Femur (tissue), 1 donor: ENCODE measurements at regions not wholly inside any gene's neighbourhood (a gene's known extent, or its start where the extent isn't known, plus 50 kb on each side); places are given as distances from the start of the nearest gene placed in this dataset.

Source experiments
- DNase-seq: peaks from one replicate; pipeline ENCODE4 v3.0.0-alpha.2; 2017

GRCh38 chr9:115261656-115262081 is 143.7 kb upstream of the TNC start:
- no peak for DNase-seq

DNA sequence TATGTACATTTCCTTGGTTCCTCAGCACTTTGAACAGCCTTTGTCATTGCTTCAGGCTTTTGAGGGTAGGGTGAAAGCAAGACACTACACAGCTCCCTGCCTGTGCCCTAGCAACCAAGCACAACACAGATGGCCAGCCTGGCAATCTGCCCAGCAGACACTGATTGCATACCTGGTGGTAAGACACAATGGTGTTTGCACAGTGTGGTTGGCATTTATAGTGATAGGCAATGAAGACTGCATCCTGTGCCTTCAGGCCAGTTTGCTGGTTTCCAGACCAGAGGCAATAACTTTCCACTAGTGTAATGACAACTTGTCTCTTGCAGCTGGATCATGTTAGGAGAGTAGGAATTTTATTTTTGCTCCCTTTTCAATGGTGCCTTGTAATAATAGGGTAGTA is 144.5 kb upstream of the TNC start:
- peak; percentile 75 for DNase-seq

DNA sequence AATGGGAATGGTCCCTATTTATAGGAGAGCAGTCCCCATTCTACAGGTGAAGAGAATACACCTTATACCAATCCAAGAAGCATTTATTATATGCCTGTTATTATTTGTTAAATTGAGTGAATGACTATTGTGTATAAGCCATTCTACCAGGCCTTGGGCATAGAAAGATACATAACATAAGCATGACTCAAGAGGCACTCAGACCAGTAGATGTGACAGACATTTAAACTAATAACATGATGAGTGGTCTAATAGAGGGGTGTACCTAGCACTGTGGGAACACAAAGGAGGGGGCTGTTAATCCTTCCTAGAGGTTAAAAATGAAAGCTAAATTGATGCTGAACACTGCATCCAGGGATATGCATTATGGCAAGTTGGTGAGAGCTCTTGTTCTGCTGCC is 145.0 kb upstream of the TNC start:
- DNase-seq = no peak

DNA sequence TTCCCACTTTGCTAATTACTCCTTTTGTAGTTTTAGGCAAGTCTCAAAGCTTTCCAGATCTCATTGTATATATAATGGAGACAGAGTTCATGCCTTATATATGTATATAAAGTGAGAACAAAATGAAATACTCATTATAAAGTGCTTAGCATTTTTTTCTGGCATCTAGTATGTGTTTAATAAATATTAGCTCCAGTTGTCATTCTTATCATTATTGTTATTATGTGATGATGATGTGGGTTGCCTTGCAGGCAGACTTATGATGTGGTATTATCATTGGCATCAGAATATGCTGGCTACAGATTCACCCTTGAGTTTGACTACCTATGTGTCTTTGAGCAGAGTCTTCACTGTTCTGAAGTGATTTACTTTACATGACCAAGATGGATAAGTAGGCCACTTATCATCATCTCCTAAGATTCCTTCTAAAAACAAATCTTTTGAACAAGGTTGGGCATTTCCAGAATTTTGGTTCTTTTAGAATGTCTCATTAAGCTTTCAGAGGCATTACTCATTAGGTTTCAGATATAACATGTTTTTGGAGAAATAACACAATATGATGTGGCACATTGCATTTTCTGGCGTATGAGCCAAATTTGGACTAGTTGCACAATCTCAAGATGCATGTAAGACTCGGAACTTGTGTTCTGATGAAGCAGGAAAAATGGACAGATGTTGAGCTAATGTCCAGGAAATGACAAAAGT is 145.6 kb upstream of the TNC start:
- DNase-seq = no peak

DNA sequence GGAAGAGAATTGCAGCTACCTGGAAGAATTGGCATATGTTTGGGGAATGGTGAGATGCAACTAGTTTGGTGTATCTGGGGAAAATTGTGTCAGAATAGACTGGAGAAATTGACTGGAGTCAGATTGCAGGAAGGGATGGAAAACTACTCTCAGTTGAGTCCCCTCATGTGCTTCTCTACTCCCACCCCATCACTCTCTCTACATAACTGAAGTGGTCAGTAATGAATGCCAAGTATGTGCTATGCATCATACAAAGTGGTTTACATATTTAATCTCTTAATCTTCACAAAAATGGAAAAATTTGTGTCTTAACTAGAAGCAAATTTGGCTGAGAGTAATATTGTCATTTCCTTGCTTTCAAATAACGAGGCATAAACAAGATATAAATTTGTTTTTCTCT is 146.4 kb upstream of the TNC start:
- DNase-seq = no peak

DNA sequence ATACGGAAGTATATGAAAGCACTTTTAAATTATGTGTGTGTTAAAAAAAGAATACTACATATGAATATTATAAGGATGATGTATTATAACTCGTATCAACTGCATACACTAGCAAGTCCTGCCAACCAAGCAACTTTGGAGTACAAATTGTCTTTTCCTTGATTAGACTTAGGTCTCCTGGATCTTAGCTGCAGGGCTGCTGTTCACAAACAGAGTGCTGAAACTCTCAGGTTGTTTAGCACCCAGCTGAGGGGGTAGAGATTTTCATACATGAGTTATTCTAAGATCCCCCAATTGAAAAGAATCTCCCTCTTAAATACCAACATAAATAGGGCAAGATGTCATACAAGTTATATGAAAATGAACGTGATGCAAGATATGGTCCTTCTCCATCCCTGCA is 149.8 kb upstream of the TNC start:
- DNase-seq = no peak

- DNase-seq = no peak
These were observed 157.8 kb upstream of the TNC start for GRCh38 chr9:115275753-115276152.

DNA sequence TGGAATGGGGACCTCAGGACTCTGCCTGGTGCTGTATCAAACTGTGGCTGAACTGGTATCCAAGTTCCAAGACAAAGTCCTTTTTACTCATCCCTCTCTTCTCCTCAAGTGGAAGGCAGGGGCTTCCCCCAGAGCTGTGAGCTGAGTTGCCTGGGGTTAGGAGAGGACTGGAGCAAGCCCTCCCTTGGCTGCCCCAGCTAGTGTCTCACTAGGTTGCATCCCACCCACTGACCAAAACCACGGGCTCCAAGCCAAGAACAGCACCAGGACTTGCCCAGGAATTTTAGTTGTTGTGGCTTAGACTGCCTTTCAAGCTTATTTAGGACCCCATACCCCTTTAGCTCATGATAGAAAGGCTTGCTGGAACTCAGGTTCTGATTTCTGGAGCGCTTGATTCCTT is 158.7 kb upstream of the TNC start:
- DNase-seq = no peak

DNA sequence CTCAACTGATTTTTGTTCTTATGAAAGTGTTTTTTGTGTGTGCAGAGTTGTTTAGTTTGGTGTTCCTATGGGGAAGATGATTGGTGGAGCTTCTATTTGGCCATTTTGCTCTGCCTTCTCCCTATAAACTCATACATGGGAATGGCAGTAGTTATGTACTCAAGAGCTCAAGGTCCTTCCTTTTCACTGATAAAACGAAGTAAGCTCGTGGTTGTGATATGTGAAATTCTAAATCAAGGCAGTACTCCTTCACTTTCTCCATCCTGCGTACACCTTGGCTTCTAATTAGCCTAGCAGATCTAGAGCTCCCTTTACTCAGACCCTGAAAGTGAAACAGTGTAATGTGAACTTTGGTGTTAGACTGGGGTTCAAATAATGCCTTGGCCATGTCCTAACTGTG is 159.3 kb upstream of the TNC start:
- DNase-seq = no peak

DNA sequence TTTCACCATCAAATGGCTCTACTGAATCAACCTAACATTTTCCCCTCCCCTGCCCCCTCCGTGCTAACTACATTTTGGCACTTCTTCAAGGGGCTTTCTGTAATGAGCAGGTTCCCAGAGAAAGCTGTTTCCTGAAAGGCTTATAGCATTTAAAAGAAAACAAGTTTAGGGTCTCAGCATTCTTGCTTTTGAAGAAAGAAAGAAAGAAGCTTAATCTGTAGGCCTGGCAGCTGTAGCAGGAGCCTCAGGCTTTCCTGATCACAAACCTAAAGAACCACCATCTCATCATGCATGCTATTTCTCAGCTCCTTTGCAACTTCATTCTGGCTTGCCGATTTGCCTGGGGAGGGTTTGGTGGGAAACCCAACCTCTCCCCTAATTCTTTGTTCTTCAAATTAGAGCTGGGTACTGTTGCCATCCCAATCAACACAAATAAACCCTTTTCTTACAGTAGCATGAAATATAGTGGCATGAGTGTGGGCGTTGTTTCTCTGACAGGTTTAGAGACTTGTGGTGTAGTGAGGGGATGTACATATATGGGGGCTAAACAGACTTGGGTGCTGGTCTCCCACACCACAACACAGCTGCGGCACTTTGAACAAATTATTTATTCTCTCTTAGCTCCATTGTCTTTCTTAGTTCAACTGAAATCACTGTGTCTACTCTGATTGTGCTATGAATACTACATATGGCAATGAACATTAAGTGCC is 160.5 kb upstream of the TNC start:
- no peak for DNase-seq

DNA sequence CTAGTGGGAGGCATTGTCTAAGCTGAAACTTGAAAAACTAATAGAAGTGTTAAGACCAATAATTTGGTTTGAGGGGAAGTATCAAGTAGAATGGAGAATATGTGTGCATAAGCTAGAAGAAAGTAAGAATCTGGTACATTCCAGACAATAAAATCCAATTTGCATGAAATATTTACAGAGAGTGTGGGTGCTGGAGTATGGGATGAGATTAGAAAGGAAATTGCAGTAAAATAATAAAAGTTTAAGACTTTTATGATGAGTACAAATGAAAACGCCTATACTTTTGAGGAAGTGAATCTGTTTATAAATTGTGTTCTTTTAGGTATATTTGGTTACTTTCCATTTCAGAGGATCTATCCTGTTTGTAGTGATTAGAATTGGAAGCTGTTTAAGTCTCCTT is 165.4 kb upstream of the TNC start:
- no peak for DNase-seq

DNA sequence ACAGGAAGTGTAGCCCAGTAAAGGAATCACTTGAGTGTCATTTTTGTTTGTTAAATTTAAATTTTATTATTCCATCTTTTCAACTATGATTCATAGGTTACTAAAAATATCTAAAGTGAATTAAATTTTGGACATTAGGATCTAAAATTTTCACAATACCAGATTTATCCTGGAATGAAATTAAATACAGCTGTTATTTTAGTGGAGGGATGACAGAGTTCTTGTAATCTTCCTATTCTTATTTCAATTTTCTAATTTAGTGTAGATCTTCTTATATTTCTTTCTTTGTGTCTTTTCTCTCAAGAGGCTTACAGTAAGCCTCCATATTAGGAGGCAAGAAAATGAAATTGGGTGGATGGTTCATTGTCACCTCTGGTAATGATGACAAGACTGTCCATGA is 167.9 kb upstream of the TNC start:
- DNase-seq = no peak

GRCh38 chr9:115286411-115286810 is 168.5 kb upstream of the TNC start:
- no peak for DNase-seq

- peak; percentile 34 for DNase-seq
These were observed 171.8 kb upstream of the TNC start for GRCh38 chr9:115289757-115290208.

DNA sequence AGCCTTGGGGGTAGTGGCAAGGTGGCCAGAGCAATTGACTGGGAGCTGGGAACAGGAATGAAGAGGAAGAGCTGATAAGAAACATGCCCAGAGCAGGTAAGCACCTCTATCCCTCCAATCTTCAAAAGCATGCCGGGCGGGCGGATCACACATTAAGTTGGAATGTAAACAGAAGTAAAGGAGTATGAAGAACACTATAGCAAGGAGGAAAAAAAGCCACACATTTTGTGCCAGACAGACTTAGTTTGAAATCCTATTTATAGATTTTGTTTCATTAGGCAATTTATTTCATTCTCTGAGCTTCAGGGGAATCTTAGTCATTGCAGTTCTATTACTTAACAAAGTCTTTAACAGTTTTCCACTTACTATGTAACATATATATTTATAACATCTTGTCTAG is 173.9 kb upstream of the TNC start:
- no peak for DNase-seq

GRCh38 chr9:115292584-115293279 is 174.8 kb upstream of the TNC start:
- peak; percentile 68 for DNase-seq

GRCh38 chr9:115295734-115296133 is 177.8 kb upstream of the TNC start:
- DNase-seq = no peak

DNA sequence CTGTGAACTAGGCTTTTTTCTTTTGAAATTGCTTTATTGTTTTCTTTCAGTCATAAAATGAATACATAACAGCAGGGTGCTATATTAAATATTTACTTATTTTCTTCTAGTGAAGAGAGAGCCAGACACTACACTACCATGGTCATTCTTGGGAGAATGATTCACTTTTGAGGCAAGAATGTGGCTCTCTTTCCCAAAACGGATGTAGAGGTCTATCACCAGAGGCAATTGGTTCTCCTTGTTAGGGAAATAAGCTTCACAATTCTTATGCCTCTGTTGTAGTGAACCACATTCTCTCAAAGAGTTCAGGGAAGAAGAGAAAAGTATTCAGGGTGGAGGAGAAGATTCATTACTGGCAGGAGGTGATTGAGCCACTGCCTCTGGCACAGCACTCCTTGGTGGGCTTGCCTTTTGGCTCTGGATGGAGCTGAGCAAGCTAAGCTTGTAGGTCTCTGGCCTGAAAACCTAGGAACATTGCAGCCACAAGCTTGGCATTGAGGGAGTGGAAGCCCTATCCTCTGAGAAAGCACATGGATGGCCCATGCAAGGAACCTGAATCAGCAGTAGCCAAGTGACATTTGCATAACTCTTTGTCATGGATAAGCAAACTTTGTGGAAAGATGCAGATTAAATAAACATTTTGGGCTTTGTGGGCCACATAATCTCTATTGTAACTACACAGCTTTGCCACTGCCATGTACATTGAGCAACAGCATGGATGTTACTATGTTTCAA is 179.0 kb upstream of the TNC start:
- DNase-seq = no peak

DNA sequence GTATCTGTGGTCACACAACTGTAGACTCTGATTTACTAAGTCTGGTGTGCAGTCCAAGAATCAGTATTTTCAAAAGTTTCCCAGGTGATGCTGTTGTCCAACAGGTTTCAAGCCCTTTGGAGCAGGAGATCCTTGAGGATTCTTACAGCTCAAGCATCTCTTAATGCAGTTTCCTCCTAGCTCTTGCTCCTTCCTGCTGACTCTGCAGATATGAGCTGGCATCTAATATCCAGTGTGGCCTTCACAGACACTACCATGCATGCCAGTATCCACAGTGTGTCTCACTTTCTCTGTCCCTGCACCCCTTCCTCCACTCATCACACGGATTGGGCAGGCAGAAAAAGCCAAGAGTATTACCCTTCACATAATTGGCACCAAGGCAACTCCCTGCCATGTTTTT is 182.2 kb upstream of the TNC start:
- DNase-seq = no peak

DNA sequence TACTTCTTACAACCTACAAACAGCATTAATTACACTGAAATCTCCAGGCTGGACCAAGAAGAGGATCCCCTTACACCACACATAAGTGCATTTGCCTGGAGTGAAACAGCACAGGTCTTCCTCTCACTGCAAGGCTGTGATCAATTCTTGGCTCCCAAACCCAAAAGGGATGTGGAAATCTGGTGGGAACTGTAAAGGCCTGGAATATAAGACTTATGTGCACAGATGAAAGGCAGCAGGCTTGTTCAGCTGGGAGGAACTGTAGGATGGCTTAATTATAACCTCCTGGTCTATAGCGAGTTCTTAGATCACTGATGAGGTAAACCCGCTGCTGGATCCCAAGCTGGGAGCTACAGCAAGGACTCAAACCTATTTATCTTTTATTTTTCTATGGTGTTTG is 182.9 kb upstream of the TNC start:
- peak; percentile 57 for DNase-seq

- no peak for DNase-seq
These were observed 183.6 kb upstream of the TNC start for GRCh38 chr9:115301581-115301980.

DNA sequence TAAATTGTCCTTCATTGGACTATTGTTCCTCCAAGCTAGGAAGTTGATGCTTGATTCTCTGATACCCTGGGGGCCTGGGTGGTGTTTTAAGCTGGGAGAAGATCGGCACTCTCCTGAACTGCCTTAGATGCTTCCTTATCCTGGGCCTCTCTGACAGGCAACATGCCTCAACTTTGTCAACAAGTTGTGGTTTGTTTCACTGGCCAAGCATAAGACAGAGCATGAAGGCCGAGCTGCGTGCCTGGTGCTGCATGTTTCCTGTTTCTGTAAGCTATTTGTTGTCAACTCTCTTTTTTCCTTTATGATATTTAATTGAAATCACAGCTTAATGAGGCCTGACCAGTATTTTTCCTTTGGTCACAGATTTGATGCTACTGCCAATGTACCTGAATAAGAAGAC is 187.6 kb upstream of the TNC start:
- DNase-seq = peak; percentile 26

- no peak for DNase-seq
These were observed 188.9 kb upstream of the TNC start for GRCh38 chr9:115306865-115307264.
